Activated CD8-positive, alpha-beta memory T cell treated with anti-CD3 and anti-CD28 coated beads for 24 hours (primary cell): ENCODE measurements at regions not wholly inside any gene's neighbourhood (a gene's known extent, or its start where the extent isn't known, plus 50 kb on each side); places are given as distances from the start of the nearest gene placed in this dataset.
"Not testable (repeated sequence)": the region's sequence is repeated elsewhere in the genome, so short reads cannot be mapped to it uniquely, and the experiment has no call there.

Experiments used
- DNase-seq: peaks from one replicate; pipeline ENCODE4 v3.0.0-alpha.2; 2020

DNA sequence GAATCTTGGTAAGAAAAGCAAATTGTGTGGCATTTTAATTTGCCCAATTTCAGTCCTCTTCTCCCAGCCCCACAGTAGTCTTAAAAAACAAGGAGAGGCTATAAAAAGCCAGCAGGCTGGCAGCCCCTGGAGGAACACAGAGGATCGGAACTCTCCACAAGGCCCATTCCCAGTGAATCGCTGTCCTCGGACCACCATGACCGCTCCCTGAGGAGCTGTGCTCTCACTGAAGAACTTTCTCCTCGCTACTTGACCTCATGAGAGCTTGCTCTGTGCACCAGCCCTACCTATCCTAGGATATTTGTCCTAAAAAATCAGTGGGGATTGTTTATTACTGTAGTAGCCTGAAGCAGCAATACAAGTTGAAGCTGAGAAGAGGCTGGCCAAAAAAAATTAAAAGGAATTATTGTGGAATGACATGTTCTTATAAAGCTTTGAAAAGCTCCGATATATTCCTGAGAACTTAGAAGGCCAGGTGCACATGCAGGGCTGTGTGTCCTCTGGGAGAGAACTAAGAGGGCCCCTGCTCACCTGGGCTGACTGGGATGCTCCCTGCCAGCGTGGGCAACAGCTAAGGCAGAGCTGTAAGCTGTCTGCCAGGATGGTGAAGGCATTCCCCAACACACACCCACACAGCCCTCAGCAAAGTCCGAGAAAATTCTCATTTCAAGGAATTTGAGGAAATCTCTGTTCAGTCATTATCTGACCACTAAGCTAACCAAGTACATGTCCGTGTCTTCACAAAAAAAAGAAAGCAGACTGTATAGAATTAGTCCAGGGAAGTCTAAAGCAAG, 148.8 kb upstream of the SFSWAP start:
- no peak for DNase-seq

DNA sequence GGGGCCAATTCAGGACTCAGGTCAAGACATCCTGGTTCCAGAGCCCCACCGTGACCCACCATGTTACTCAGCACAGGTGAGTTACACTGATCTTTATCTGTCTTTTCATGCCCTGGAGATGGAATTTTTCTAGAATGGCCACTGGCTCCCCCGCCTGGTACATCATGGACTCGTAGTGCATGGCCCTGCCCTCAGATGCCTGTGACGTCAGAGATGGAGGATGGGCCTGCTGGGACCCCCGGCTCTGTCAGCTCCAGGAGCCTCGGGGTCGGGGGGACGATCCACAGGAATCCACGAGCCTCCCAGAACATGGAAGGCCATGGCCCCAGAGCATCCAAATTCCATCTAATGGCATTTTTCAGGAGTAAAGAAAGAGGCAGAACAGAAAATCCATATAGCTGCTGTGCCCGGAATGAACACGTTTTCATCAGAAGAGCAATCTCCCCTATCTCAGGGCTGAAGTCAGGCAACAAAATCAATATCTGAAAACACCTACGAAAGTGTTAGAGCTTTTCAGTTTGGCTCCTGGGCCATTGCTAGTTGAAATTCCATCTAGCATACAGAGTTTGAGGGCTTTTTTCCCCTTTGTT, 146.7 kb upstream of the SFSWAP start:
- not testable (repeated sequence) for DNase-seq

DNA sequence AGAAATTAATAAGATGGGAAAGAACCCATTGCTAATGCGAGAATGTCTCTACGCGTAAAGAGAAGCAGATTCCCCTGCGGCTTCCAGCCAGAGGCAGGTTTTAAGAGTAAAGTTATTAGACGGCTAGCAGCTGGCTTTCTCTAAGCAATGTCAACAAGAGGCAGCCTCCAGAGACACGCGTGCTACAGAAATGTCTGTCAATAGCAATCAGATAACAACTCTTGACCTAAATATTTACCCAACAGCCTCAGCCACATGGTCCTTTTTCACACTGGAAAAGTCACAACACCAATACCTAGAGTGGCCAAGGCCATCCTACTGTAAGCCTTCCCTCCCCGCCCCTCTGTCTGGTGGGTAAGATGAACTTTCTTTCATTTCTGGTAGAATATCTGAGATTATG, 146.0 kb upstream of the SFSWAP start:
- DNase-seq: no peak

DNA sequence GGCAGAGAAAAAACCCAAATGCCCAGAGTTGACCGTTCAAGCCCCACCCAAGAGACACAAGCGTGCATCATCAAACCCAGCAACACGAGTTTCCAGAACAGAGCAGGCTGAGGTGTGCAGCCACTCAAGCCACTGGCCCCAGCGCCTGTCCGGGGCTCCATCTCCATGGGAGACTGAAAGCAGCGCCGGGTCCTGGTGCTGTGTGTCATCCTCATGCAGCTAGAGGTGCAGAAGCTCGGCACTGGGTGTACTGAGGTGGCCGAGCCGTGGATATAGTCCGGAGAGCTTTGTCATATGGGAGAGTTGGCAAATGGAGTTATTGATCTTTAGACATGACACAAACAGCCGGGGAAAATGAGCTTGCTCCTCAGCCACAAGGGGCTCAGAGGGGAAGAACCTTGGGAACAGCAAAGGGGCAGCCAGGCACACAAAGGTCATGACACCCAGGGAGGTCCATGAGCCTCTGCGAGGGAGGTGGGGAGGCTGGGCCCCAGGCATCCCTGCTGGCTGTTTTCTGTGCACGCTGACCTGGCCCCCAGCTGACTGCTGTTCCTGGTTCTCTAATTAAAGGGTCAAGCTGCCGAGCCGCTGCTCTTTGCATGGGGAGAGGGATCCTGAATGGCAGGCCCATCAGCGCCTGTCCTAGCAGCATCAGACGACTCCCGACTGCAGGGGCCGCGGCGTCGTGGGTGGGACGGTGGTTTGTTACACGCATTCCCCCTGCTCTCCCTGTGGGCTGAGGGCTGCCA, 145.4 kb upstream of the SFSWAP start:
- no peak for DNase-seq

DNA sequence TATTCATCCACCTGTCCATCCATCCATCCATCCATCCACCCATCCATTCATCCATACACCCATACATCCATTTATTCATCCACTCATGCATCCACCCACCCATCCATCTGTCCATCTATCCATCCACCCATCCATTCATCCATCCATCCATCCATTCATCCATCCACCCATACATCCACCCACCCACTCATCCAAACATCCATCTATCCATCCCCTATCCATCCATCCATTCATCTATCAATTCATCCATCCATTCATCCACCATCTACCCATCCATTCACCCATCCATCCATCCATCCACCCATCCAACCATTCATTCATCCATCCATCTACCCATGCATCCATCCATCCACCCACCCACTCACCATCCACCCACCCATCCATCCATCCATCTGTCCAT, 142.6 kb upstream of the SFSWAP start:
- no peak for DNase-seq

DNA sequence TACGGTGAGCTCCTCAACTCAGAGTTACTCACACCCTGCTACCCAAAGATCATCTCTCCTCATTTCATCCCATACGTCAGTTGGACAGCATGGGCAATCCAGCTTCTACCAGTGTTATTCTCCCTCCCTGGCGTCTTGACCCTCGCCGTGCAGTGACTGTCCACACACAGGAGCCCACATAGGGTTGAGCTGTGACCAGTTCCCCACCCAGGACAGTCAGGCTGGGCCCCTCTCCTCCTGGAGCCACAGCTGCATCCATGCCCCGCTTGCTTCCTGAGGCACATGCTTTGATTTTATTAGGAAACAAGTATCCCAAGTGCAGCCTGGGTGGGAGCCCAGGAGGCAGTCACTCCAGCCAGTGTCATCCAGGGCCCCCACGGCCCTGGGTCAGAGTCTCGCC, 140.3 kb upstream of the SFSWAP start:
- DNase-seq: no peak

DNA sequence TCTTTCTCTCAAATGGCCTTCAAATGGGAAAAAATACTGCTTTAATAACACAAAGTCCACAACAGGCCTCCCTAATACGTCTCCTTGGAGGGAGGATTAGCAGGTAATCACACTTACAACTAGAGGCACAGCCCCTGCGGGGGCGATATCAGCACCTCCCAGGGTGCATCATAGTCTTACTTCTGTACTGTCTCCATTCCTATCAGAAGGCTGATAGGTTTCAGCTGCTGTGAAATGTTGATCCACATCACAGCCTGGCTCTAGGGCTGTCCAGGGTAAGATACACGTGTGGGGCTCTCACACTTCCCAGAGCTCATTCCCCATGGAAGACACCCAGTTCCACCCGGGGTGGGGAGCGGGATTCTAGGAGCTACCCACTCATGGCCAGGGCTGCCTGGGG, 139.1 kb upstream of the SFSWAP start:
- no peak for DNase-seq

DNA sequence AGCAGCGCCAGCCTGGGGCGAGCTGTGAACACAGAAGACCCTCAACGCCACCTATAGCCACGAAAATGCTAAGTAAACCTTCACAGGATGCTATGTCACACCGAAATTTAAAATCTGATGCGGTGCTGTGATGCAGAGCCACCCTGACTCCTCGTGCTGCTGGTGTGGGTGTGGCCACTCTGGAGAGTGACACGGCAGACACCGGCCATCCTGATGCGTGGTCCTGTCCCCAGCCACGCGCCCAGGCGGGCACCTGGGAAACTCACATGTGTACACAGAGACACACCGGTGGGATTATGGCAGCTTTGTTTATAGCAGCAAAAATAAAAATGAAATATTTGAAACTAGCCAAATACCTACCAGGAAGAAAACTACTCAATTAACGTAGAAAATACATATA, 138.3 kb upstream of the SFSWAP start:
- DNase-seq: no peak

DNA sequence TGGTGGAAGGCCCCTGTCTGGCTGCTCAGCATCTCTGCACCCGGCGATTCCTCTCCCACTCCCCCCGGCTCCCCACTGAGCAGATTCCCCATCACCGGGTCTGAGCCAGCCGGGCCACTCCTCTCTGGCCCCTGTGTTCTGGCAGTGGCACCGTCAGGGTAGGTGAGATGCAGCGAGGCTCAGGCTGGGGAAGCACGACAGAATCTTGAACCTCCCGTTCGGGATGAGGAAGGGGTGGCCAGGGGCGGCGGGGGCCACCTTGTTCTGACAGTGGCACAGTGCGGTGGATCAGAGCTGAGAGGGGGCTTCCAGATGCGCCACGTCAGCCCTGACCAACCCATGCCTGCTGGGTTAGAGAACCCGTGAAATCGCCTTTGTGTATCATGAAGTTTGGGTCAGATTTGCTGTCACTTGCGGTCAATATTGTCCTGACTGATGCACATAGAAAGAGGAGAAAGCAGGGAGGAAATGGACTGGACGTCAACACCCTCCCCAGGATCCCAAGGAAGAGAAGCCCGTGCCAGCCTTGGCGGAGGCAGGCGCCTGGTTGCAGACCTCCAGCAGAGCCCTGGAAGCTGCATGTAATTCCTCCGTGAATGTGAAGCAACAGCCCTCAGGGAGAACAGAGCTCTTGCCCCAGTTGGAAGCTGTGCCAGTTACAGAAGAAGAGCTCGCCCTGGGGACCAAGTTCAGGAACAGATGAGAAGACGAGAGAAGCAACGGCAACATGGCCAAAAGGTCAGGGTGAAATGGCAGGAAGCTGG, 137.1 kb upstream of the SFSWAP start:
- no peak for DNase-seq

DNA sequence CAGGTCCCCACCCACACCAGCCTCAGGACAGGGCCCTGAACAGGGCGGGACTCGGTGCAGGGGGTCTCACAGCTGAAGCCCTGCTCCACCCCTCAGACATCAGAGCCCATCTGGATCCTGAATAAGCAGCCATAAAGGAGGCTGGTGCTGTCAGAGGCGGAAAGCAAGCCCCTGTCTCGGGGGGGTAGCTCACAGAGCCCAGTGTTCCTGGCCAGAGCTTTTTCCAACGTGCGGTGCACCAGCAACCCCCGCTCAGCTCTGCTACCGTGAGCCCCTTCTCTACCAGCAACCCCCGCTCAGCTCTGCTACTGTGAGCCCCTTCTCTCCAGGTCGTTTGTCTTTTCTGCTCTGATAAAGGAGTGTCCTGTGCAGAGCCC, 136.5 kb upstream of the SFSWAP start:
- DNase-seq: no peak

DNA sequence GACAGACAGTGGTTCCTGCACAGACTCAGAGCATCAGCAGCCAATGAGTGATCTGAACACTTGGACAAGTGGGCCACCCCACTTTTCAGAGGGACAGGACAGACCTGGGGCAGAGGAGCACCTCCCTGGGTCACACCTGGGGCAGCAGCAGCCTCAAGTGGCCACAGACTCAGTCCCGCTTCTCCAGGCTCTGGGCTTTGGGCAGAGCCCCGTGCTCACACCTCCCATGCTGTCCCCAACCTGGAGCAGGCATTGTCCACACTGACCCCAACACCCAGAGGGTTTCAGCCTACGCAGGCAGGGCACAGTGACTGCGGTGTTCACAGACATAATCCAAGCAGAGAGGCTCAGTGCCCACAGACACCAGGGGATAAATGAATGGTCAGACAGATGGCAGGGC, 135.5 kb upstream of the SFSWAP start:
- DNase-seq: no peak

DNA sequence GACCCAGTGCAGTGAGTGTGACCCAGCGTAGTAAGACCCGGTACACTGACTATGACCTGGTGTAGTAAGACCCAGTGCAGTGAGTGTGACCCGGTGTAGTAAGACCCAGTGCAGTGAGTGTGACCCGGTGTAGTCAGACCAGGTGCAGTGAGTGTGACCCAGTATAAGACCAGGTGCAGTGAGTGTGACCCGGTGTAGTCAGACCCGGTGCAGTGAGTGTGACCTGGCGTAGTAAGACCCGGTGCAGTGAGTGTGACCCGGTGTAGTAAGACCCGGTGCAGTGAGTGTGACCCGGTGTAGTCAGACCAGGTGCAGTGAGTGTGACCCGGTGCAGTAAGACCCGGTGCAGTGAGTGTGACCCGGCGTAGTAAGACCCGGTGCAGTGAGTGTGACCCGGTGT, 134.2 kb upstream of the SFSWAP start:
- not testable (repeated sequence) for DNase-seq

DNA sequence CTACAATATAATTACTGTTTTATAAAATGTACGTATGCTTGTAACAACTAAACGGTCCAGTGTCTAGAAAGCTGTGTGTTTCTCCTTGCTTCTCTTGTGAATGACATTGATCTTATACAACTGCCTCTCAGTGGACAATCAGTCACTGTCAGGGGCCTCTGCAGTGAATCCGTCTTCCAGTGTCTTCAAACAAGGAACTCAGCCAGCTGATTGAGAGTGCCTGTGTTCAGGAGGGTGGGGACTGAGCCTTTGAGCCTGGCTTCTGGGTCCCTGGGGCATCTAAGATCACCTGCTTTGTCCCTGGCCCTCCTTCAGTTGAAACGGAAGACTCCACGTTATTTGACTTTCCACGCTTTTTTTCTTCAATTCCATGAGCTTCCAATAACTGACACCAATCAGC, 133.1 kb upstream of the SFSWAP start:
- DNase-seq: no peak

DNA sequence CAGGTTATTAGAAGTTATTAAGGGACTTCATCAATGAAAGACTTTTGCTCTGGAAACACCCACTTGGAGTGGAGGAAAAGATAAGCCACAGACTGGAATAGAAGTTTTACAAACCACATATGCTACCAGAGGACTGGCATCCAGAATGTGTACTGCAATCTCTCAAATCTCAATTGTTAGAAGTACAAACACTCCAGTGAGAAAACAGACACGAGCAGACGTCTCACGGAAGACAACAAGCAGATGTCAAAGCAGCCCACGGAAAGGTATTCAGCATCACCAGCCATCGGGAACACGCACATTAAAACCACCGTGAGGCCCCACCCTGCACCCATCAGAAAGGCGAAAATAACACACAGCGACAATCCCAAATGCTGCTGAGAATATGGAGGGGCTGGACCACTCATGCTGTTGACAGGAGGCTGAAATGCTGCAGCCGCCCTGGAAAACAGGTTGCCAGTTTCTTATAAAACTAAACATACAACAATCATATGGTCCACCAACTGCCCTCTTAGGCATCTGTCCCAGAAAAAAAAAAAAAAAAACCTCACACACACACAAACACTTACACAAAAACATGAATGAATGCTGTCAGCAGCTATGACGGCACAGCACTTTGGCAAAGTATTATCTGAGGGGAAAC, 131.9 kb upstream of the SFSWAP start:
- no peak for DNase-seq

DNA sequence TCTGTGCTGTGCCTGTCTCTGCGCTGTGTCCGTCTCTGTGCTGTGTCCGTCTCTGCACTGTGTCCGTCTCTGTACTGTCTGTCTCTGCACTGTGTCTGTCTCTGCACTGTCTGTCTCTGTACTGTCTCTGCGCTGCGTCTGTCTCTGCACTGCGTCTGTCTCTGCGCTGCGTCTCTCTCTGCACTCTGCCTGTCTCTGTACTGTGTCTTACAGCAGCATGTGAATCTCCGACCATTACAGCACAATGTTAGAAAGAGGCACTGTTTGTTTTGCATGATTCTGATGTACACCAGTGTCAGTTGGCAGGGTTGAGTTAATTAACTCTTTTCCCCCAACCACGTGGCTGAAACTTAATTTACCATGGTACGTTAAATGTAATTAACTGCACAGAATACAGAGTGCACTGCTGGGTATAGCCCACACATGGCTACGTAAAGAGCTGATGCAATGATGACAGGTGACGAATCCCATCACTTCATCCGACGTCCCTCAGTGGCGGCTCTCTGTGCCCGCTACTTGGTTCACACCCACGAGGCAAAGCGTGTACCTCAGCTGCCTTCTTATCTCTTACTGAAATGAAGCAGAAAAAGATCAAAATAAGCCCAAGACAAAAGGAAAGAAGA, 127.7 kb upstream of the SFSWAP start:
- no peak for DNase-seq

DNA sequence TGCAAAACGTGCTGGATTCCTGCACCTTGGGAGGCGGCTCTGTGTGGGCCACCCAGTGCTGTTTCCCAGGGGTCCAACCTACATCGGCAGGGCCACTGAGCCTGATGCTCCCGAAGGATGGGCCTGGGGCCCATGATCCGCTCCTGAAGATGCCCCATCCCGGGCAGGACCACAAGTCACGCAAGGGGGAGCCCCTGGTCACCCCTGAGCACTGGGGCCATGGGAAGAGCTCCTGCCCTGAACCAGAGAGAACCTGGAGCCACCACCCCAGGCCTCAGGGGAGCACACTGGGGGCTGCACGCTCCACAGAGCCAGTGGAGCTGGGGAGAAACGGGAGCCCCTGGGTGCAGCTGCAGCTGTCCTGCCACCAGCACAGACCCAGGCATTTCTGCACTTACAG, 124.6 kb upstream of the SFSWAP start:
- no peak for DNase-seq

DNA sequence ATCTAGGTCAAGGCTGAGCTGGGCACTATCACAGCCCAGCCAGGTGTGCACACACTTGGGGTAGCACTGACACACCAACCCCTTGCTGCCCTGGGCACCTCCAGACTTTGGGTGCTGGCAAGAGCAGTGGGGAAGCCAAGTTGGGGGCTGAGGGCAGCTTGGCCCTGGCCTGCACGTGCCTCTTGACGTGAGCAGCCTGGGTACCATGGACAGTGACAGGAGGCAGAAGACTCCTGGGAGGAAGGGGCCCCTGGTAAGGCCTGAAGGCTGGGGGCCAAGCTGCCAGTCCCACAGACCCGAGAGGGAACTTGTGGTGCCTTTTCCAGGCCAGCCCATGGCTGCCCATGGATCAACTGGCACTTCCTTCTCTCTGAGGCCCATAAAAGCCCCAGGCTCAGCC, 124.1 kb upstream of the SFSWAP start:
- DNase-seq: no peak

DNA sequence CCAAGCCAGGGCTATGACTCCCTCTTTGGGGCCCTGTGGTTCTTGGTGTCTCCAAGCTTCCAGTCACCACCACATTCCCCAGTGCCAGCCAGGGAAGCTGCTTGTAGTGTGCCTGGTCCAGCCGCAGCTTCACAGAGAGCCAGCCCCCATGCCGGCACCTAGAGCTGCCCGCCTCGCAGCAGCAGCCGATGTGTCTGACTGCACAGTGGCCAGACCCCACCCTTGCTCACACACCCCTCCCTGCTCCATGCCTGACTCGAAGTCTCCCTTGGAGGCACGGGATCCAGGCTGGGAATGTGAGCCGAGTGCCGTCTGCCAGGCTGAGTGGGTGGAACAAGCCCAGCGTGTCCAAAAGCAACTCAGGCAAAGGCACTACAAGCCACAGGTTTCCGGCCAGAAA, 123.3 kb upstream of the SFSWAP start:
- DNase-seq: no peak

DNA sequence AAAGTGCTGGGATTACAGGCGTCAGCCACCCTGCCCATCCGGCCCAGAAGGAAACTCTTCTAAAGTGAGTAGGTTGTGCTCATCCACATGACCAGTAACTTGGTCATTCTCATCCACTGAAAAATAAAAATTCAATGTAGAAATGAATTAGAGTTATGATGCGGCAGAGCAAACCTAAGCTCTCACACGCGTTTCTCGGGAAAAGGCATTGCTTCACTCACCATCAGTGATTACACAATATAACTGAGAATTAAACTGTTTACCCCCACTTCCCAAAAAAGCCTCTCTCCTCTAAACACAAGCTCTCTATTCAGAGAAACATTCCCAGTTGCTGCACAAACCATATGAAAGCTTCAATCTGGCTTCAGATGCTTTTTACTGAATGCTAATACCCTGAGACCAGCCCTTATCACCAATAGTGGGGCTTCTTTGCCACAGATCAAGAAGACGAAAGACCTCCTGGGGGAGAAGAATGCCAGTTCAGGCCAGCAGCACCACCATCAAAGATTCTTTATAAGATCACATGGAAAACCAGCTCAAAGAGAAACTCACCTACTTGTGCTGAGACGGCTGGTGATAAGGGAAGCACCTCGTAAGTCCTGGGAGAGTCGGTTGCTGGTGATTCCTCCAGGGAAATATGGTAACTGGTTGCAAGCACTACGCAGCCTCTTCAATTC, 121.5 kb upstream of the SFSWAP start:
- no peak for DNase-seq

DNA sequence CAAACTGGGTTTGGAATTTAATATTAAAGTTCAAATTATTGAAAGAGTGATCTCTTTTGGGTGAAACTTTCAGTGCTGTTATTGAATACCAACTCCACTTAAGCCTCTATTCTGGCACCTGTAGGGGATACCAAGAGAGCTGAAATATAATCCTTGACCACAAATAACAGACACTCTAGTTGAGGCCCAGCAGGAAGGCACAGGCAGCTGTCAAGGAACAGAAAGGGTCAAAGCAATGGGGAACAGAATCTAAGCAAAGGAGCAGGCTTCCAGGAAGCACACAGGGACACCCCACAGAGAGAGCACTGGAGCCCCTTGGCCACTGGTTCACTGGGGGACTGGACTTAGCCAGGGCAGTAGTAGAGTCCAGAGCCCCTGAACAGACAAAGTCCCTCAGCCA, 120.9 kb upstream of the SFSWAP start:
- DNase-seq: no peak

DNA sequence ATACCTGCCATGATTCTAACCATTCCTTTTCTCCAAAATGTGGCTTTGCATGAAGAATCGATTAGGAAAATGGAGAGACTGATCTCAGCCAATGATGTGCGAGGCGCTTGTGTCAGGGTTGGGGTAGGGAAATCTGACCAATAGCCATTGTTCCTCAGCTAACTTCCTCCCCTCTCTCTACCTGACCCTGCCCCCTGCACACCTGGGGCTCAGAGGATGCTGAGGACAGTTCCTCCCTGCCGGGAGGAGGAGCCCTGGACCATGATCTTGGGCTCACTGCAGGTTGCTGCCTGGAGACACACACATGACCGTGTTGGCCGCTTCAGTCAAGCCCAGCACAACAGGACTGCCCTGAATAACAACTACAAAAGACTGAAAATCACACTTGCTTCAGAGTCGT, 119.8 kb upstream of the SFSWAP start:
- no peak for DNase-seq
